PC-3 (cell line): ENCODE measurements at regions not wholly inside any gene's neighbourhood (a gene's known extent, or its start where the extent isn't known, plus 50 kb on each side); places are given as distances from the start of the nearest gene placed in this dataset.

Source experiments
- ATAC-seq: fragments of 200-7000 bp; cut with Tn5 transposase; 2 replicates; pipeline ENCODE4 v1.9.1; 2020; ENCODE audit warnings: mild to moderate bottlenecking, moderate library complexity
- BruUV-seq: library from RNA; stranded (reverse); fragments of 400-500 nt; replicated peaks from 2 replicates; lab custom pipeline; 2021; lab: Mats Ljungman, UMichigan
- CTCF ChIA-PET: fragments of 300-600 bp; sonication (Branson Sonifier 250); formaldehyde crosslinking; loops from one replicate; lab custom pipeline; 2022; ENCODE audit warnings: antibody characterized with exemption; lab: Charles Lee
- POLR2A ChIA-PET: fragments of 300-600 bp; sonication (Branson Sonifier 250); formaldehyde crosslinking; loops from one replicate; lab custom pipeline; 2022; ENCODE audit warnings: antibody characterized with exemption; ENCODE audit not compliant: unreplicated experiment; lab: Charles Lee
- DNase-seq: peaks from one replicate; pipeline ENCODE4 v3.0.0-alpha.2; 2015
- H2AFZ ChIP-seq: fragments of 300-600 bp; sonication (generic); 2 replicates; pipeline ENCODE4 v1.6.0; 2016; ENCODE audit warnings: antibody characterized with exemption, low read length
- H3F3A ChIP-seq: fragments of 300-600 bp; sonication (generic); one replicate; pipeline ENCODE4 v1.6.0; 2017; ENCODE audit warnings: antibody characterized with exemption, low read length, control low read depth, mild to moderate bottlenecking; ENCODE audit not compliant: unreplicated experiment
- H3K27ac ChIP-seq: fragments of 300-600 bp; sonication (generic); 2 replicates; pipeline ENCODE4 v1.5.1; 2016; ENCODE audit warnings: mild to moderate bottlenecking, low read length
- H3K27me3 ChIP-seq: fragments of 300-600 bp; sonication (generic); 2 replicates; pipeline ENCODE4 v1.6.1; 2016; ENCODE audit warnings: low read length, mixed read lengths
- H3K36me3 ChIP-seq: fragments of 300-600 bp; sonication (generic); 2 replicates; pipeline ENCODE4 v1.6.1; 2016; ENCODE audit warnings: low read depth, mixed run types, low read length, mixed read lengths
- H3K4me1 ChIP-seq: fragments of 300-600 bp; sonication (generic); 2 replicates; pipeline ENCODE4 v1.5.1; 2016; ENCODE audit warnings: low read length; ENCODE audit not compliant: insufficient read depth
- H3K4me2 ChIP-seq: fragments of 300-600 bp; sonication (generic); 2 replicates; pipeline ENCODE4 v1.6.0; 2016; ENCODE audit warnings: low read length
- H3K4me3 ChIP-seq: fragments of 300-600 bp; sonication (generic); 2 replicates; pipeline ENCODE4 v1.5.1; 2016; ENCODE audit warnings: mild to moderate bottlenecking, low read length, mixed read lengths
- H3K79me2 ChIP-seq: fragments of 300-600 bp; sonication (generic); 2 replicates; pipeline ENCODE4 v1.6.1; 2017; ENCODE audit warnings: low read length, mixed read lengths
- H3K9ac ChIP-seq: fragments of 300-600 bp; sonication (generic); 2 replicates; pipeline ENCODE4 v1.6.0; 2016; ENCODE audit warnings: mild to moderate bottlenecking, low read length
- H3K9me2 ChIP-seq: fragments of 300-600 bp; sonication (generic); replicated peaks from 2 replicates; pipeline ENCODE4 v1.6.1; 2016; ENCODE audit warnings: mixed run types, low read length, mixed read lengths
- H3K9me3 ChIP-seq: fragments of 300-600 bp; sonication (generic); 2 replicates; pipeline ENCODE4 v1.6.1; 2016; ENCODE audit warnings: low read length, mixed read lengths
- H4K20me1 ChIP-seq: fragments of 300-600 bp; sonication (generic); 2 replicates; pipeline ENCODE4 v1.6.1; 2016; ENCODE audit warnings: low read length, mixed read lengths
- EZH2 ChIP-seq: fragments of 300-600 bp; sonication (generic); IDR thresholded peaks from one replicate; pipeline ENCODE4 v1.6.1; 2017; ENCODE audit warnings: antibody characterized with exemption, mild to moderate bottlenecking, low read length; ENCODE audit not compliant: unreplicated experiment
- EZH2phosphoT487 ChIP-seq: fragments of 300-600 bp; sonication (generic); IDR thresholded peaks from 2 replicates; pipeline ENCODE4 v1.6.1; 2018; ENCODE audit warnings: mild to moderate bottlenecking, antibody characterized with exemption, low read length, borderline replicate concordance
- intact Hi-C: fragments of 100-400 bp; cut with micrococcal nuclease; formaldehyde crosslinking; loops from 2 replicates; pipeline ENCODE4 v1.9.0; 2023
- TF ChIP-seq, protein P1 (sequence below): fragments of 300-600 bp; sonication (generic); conservative IDR thresholded peaks from 2 replicates; pipeline ENCODE4 v1.5.1; 2017; ENCODE audit warnings: antibody characterized with exemption, low read depth, mild to moderate bottlenecking, low read length

DNA sequence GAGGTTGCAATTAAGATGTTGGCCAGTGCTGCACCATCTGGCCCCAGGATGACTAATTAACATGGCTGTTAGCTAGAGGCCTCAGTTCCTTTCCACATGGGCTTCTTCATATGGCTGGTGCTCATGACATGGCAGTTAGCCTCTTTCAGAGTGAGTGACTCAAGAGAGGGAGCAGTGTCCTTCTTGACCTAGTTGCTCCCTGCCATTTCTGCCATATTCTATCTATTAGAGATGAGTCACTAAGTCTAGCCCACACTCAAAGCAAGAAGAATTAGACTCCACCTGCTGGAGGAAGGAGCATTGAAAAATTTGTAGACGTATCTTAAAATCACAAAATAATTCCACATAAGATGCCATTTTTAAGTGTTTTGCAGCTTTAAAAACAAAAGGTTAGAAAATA, 651.2 kb upstream of the CCNG1 start:
- BruUV-seq: no TSS peak
- no peaks in the 10 kb centered on the region for H4K20me1 ChIP-seq
- no peaks in the 10 kb centered on the region for H3F3A ChIP-seq
- no peaks in the 10 kb centered on the region for H3K9me2 ChIP-seq
- ChIA-PET POLR2A (no interaction called here), CTCF (no interaction called here)
- no peak overlapping the region for H2AFZ ChIP-seq
- DNase-seq: peak; percentile 39
- no peaks in the 10 kb centered on the region for H3K9me3 ChIP-seq
- TF ChIP-seq, protein P1, sequence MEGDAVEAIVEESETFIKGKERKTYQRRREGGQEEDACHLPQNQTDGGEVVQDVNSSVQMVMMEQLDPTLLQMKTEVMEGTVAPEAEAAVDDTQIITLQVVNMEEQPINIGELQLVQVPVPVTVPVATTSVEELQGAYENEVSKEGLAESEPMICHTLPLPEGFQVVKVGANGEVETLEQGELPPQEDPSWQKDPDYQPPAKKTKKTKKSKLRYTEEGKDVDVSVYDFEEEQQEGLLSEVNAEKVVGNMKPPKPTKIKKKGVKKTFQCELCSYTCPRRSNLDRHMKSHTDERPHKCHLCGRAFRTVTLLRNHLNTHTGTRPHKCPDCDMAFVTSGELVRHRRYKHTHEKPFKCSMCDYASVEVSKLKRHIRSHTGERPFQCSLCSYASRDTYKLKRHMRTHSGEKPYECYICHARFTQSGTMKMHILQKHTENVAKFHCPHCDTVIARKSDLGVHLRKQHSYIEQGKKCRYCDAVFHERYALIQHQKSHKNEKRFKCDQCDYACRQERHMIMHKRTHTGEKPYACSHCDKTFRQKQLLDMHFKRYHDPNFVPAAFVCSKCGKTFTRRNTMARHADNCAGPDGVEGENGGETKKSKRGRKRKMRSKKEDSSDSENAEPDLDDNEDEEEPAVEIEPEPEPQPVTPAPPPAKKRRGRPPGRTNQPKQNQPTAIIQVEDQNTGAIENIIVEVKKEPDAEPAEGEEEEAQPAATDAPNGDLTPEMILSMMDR: peak; percentile 49
- no peak for TF ChIP-seq EZH2phosphoT487
- no peaks in the 10 kb centered on the region for H3K27me3 ChIP-seq
- intact Hi-C loops: no loop called here
- H3K4me1 ChIP-seq: no peaks in the 10 kb centered on the region
- no peak overlapping the region for H3K4me2 ChIP-seq
- H3K9ac ChIP-seq: no peak overlapping the region
- no peaks in the 10 kb centered on the region for H3K79me2 ChIP-seq
- no peaks in the 10 kb centered on the region for H3K36me3 ChIP-seq
- H3K27ac ChIP-seq: no peak overlapping the region
- no peak overlapping the region for H3K4me3 ChIP-seq
- no peak; the same call in 1 of the 2 replicates for ATAC-seq

DNA sequence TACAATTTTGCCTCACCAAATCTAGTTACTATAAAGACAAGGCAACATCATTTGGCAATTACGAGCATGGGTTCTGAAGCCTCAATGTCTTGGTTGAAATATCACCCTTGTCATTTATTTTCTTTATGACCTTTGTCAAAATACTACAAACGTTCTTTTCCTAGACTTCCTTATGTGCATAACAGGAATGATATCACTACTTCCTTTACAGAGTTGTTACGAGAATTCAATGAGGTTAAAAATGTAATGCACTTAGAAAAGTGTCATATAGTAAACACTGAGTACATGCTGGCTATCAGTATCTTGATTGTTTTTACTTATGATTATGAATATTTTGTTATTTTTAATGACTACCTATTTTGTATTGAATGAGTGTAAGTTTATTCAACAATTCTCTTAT, 640.9 kb upstream of the CCNG1 start:
- H3K79me2 ChIP-seq: no peaks in the 10 kb centered on the region
- H3K27ac ChIP-seq: no peak overlapping the region
- H3K9me3 ChIP-seq: no peaks in the 10 kb centered on the region
- H3K4me3 ChIP-seq: no peak overlapping the region
- TF ChIP-seq EZH2: no peak
- no peak for TF ChIP-seq EZH2phosphoT487
- TF ChIP-seq, protein P1: no peak
- no peaks in the 10 kb centered on the region for H3K36me3 ChIP-seq
- H3K27me3 ChIP-seq: no peaks in the 10 kb centered on the region
- no peaks in the 10 kb centered on the region for H4K20me1 ChIP-seq
- ATAC-seq: no peak
- no peaks in the 10 kb centered on the region for H3K9me2 ChIP-seq
- H3K4me1 ChIP-seq: no peaks in the 10 kb centered on the region
- no peak overlapping the region for H3K4me2 ChIP-seq
- no TSS peak for BruUV-seq
- intact Hi-C loops: no loop called here
- no peak overlapping the region for H3K9ac ChIP-seq
- POLR2A ChIA-PET: no interaction called here
- H2AFZ ChIP-seq: no peak overlapping the region
- no peaks in the 10 kb centered on the region for H3F3A ChIP-seq
- no peak for DNase-seq
- CTCF ChIA-PET: no interaction called here

DNA sequence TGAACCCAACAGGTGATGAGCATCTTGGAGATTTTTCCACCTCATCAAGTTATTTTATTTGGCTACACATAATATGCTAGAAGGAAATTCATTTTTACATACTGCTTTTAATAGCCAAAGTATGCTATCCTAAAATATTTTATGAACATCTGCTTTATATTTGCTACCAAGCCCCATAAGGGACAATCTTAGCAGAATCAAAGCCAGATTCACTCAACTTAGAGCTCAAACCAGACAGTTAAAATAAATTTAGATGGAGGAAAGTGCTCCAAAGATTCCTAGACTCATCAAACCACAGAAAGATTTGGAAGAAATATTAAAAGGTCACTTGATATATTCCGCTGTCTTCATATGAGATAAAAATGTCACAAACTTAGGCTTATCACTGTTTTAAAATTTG, 637.1 kb upstream of the CCNG1 start:
- Histone ChIP-seq H3K9me2 (no peaks in the 10 kb centered on the region), H3K79me2 (no peaks in the 10 kb centered on the region), H3F3A (no peaks in the 10 kb centered on the region), H3K4me1 (no peaks in the 10 kb centered on the region), H2AFZ (no peak overlapping the region), H3K9me3 (no peaks in the 10 kb centered on the region), H3K4me3 (no peak overlapping the region), H4K20me1 (no peaks in the 10 kb centered on the region), H3K36me3 (no peaks in the 10 kb centered on the region), H3K9ac (no peak overlapping the region), H3K27me3 (peaks cover 2% of the 10 kb centered on the region), H3K4me2 (no peak overlapping the region), H3K27ac (no peak overlapping the region)
- ChIA-PET POLR2A (no interaction called here), CTCF (no interaction called here)
- DNase-seq (no peak), ATAC-seq (no peak)
- intact Hi-C loops: no loop called here
- TF ChIP-seq EZH2phosphoT487 (no peak), EZH2 (no peak)
- TF ChIP-seq, protein P1: no peak
- BruUV-seq: no TSS peak
